Lower leg skin (tissue), 4 donors: ENCODE measurements at regions not wholly inside any gene's neighbourhood (a gene's known extent, or its start where the extent isn't known, plus 50 kb on each side); places are given as distances from the start of the nearest gene placed in this dataset.
"Not testable (repeated sequence)": the region's sequence is repeated elsewhere in the genome, so short reads cannot be mapped to it uniquely, and the experiment has no call there.

Source experiments
- DNase-seq, 2 donors: peaks; one replicate each; pipeline ENCODE4 v3.0.0-alpha.2; 2019; ENCODE audit warnings: low spot score in 2 of 2
- H3K4me3 ChIP-seq: fragments of 200-600 bp; sonication (generic); 2 replicates; pipeline ENCODE4 v1.5.1; 2017; ENCODE audit warnings: mild to moderate bottlenecking, low read depth; ENCODE audit not compliant: poor library complexity, severe bottlenecking
- CTCF ChIP-seq, 3 donors: fragments of 450-650 bp; IDR thresholded peaks; one replicate each; pipeline ENCODE4 v1.5.1; 2016; ENCODE audit warnings: antibody characterized with exemption in 3 of 3, mild to moderate bottlenecking in 3 of 3, moderate library complexity in 2 of 3
- POLR2A ChIP-seq, 2 donors: fragments of 450-650 bp; IDR thresholded peaks; one replicate each; pipeline ENCODE4 v1.6.1; 2016 to 2017; ENCODE audit warnings: antibody characterized with exemption in 2 of 2, mild to moderate bottlenecking in 1 of 2, moderate library complexity in 1 of 2
- WGBS, 2 donors: methylation state at CpG; one replicate each; pipeline ENCODE4 v1.1.5; 2018; 5-methylcytosine and 5-hydroxymethylcytosine counted together
- intact Hi-C: fragments of 100-400 bp; cut with DNase I; formaldehyde crosslinking; loops from one replicate; pipeline ENCODE4 v1.15.0; 2023; ENCODE audit warnings: low total_unique reads

GRCh38 chr10:59435707-59436106, 73.4 kb upstream of the FAM13C start:
- intact Hi-C loops = no loop called here
- no peak overlapping the region for H3K4me3 ChIP-seq
- TF ChIP-seq POLR2A (IDR thresholded peaks at IDR 0.05) (no peak), CTCF (IDR thresholded peaks at IDR 0.05) (no peak)

GRCh38 chr10:59434463-59435321, 72.3 kb upstream of the FAM13C start:
- intact Hi-C loops = no loop called here
- DNase-seq = no peak
- 23 to 24% methylated on average over 4 of the region's 4 CpGs for WGBS, 2 donors
- no peak for TF ChIP-seq POLR2A (IDR thresholded peaks at IDR 0.05)
- no peak for TF ChIP-seq CTCF (IDR thresholded peaks at IDR 0.05)
- H3K4me3 ChIP-seq = no peak overlapping the region

More at GRCh38 chr10:59435707-59436106, 73.4 kb upstream of the FAM13C start:
- DNase-seq = no peak

GRCh38 chr10:59433720-59434428, 71.5 kb upstream of the FAM13C start:
- WGBS, 2 donors = 93 to 96% methylated on average over 2 of the region's 2 CpGs
- intact Hi-C loops = no loop called here
- DNase-seq = no peak
- no peak overlapping the region for H3K4me3 ChIP-seq
- no peak for TF ChIP-seq CTCF (IDR thresholded peaks at IDR 0.05)
- TF ChIP-seq POLR2A (IDR thresholded peaks at IDR 0.05) = no peak

- no peak for DNase-seq
- intact Hi-C loops = no loop called here
- no peak overlapping the region for H3K4me3 ChIP-seq
- no peak for TF ChIP-seq CTCF (IDR thresholded peaks at IDR 0.05)
- TF ChIP-seq POLR2A (IDR thresholded peaks at IDR 0.05) = no peak
- WGBS, 2 donors = 68 to 70% methylated on average over 3 of the region's 3 CpGs
Measured at GRCh38 chr10:59432207-59432900, 70.0 kb upstream of the FAM13C start.

- H3K4me3 ChIP-seq, DNase-seq, intact Hi-C loops: not testable (repeated sequence)
- WGBS, 2 donors = 77 to 85% methylated on average over 4 to 5 of the region's 5 CpGs
Measured at GRCh38 chr10:59413795-59414194, 51.4 kb upstream of the FAM13C start.
